ENCODE measurements at regions not wholly inside any gene's neighbourhood (a gene's known extent, or its start where the extent isn't known, plus 50 kb on each side); places are given as distances from the start of the nearest gene placed in this dataset.

DNA sequence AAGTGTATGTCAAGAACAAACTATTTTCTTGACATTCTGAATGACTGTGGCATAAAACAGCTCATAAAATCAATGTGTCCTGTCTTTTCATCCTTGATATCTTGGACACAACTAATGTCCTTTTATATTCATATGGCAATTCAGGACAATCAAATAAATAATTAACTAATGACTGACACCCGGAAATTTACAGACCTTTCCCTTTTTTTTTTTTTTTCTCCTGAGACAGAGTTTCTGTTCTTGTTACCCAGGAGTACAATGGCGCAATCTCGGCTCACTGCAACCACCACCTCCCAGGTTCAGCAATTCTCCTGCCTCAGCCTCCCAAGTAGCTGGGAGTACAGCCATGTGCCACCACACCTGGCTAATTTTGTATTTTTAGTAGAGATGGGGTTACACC is 107.1 kb upstream of the LGSN start:
- H3K27ac ChIP-seq, result 0 out of 2 replicates have a peak overlapping the region, but pooled peaks have one; percentile 5

DNA sequence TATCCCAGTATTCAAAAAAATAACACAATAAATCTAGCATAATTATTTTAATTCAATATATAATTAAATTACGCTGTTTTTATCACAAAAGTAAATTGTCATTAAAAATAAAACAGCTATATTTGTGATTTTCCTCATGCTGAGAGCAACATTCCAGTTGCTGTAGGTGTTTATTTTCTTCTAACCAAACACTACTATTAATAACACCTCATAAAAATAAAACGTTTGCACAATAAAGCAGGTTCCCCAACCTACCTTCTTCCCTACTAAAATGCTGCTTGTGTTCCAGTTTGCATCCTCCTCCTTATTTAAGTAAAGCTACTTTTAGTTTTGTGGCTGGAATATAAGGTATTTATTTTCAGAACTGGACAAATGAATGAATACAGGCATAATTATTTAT is 108.2 kb upstream of the LGSN start:
- no peak overlapping the region for H3K27ac ChIP-seq
- TF ChIP-seq, protein P1, sequence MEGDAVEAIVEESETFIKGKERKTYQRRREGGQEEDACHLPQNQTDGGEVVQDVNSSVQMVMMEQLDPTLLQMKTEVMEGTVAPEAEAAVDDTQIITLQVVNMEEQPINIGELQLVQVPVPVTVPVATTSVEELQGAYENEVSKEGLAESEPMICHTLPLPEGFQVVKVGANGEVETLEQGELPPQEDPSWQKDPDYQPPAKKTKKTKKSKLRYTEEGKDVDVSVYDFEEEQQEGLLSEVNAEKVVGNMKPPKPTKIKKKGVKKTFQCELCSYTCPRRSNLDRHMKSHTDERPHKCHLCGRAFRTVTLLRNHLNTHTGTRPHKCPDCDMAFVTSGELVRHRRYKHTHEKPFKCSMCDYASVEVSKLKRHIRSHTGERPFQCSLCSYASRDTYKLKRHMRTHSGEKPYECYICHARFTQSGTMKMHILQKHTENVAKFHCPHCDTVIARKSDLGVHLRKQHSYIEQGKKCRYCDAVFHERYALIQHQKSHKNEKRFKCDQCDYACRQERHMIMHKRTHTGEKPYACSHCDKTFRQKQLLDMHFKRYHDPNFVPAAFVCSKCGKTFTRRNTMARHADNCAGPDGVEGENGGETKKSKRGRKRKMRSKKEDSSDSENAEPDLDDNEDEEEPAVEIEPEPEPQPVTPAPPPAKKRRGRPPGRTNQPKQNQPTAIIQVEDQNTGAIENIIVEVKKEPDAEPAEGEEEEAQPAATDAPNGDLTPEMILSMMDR (conservative IDR thresholded peaks at IDR 0.05), result no peak

More for the DNA sequence above, 107.1 kb upstream of the LGSN start:
- TF ChIP-seq, protein P1 (conservative IDR thresholded peaks at IDR 0.05), result no peak

DNA sequence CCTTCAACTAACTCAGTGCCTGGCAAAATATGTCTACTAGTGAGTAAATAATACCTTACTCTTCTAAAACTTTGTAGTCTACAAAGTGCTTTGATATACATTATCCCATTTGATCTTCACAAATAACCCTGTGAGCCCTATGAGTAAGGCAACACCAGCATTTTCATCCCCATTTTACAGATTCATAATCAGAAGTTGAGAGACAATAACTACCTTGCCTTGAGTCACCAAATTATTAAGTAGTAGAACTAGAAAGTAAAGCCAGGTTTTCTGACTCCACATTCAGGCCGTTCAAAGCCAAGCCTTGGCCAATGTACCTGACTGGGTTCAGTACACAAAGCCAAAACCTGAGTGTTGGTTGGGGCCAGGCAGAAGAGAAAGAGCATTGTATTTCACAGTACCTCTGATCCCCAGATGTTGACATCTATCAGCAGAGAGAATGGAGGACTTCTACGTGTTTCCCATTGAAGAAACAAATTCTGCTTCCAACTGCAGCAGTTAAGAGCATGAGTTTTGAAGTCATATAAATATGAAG is 111.3 kb upstream of the LGSN start:
- TF ChIP-seq, protein P1 (conservative IDR thresholded peaks at IDR 0.05), result no peak
- H3K27ac ChIP-seq, result no peak overlapping the region

DNA sequence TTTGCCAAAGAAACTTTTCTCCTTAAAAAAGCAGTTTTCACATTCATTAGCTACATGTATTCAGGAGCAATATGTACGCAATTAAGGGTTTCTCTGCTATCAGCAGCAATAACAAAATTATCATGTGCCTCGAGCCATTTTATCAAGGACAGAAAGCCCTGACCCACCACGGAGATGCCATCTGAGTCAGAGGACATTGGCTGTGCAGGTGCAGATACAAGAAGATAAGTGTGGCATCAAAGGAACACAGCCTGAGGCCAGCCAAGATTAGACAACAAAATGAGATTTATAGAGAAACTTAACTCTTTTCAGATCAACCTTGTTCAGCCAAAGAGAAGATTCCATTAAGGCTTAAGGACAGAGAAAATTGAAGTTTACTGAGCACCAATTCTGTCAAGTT is 115.2 kb upstream of the LGSN start:
- peak overlapping the region; percentile 38; the same call in 1 of the 2 replicates for H3K27ac ChIP-seq
- TF ChIP-seq, protein P1 (conservative IDR thresholded peaks at IDR 0.05), result no peak

DNA sequence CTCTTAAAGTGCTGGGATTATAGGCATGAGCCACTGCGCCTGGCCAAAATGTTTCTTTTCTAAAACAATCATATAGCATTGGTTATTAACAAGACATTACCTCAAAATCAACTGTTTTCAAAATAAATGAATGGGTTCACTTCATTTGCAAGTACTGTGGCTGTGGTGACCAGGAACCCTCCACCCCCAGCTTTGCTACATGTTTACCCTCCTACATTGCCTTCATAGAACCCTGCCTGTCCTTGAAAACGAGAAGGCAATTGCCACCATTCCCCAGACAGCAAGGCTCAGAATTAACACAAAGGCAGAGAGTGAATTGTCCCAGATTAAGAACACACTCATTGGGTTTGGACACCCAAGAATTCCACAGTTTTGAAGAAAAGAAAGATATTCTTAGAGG is 116.6 kb upstream of the LGSN start:
- TF ChIP-seq, protein P1 (conservative IDR thresholded peaks at IDR 0.05), result no peak
- no peak overlapping the region for H3K27ac ChIP-seq

DNA sequence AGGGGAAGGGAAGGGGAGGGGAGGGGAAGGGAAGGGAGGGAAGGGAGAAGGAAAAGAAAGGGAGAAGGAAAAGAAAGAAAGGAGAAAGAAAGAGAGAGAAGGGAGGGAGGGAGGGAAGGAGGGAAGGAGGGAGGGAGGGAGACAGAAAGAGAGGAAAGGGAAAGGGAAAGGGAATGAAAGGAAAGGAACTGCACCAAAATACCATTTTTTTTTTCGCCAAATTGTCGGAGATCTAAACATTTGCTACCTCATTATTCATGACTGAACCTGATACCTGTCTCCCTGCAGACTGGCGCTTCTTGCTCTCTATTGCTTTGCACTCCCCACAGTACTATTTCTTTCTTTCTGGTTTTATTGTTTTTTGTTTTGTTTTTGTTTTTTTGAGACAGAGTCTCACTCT is 117.3 kb upstream of the LGSN start:
- TF ChIP-seq, protein P1 (conservative IDR thresholded peaks at IDR 0.05), result no peak
- no peak overlapping the region for H3K27ac ChIP-seq

DNA sequence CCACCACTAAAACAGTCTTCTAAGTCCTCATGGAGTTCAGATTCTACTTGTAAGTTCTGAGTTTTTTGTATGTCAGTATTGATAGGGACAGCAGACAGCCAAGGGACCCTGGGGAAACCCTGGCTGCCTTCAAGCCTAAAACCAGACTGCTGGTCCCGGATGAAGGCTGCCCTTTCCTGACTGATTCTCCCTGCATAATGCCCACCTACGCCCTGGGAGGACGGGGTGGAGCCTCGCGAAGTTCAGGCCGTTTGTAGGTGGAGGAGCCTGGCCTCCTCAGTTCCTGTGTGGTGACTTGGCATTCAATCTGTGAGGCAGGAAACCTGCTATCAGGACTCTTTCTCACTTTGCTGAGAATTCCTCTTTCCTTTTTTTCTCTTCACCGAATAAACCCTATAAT is 120.3 kb upstream of the LGSN start:
- H3K27ac ChIP-seq, result no peak overlapping the region
- TF ChIP-seq, protein P1 (conservative IDR thresholded peaks at IDR 0.05), result no peak
